B cell (primary cell): ENCODE measurements at regions not wholly inside any gene's neighbourhood (a gene's known extent, or its start where the extent isn't known, plus 50 kb on each side); places are given as distances from the start of the nearest gene placed in this dataset.

ENCODE experiments used
- ATAC-seq: fragments of 200-7000 bp; cut with Tn5 transposase; one replicate; pipeline ENCODE4 v1.10.0; 2021; ENCODE audit warnings: low read depth, mild to moderate bottlenecking, moderate number of reproducible peaks, moderate library complexity
- CTCF ChIA-PET: fragments of 350-600 bp; sonication (Branson Sonifier 250); formaldehyde crosslinking; loops from one replicate; lab custom pipeline; 2021; ENCODE audit warnings: antibody characterized with exemption, inconsistent platforms; lab: Charles Lee
- POLR2A ChIA-PET: fragments of 350-600 bp; sonication (Branson Sonifier 250); formaldehyde crosslinking; loops from one replicate; lab custom pipeline; 2021; ENCODE audit warnings: antibody characterized with exemption; lab: Charles Lee
- DNase-seq: peaks from one replicate; pipeline ENCODE4 v3.0.0; 2013
- H2AFZ ChIP-seq: 2 replicates; pipeline ENCODE4 v1.6.1; 2012; ENCODE audit warnings: mild to moderate bottlenecking, low read depth, low read length; ENCODE audit not compliant: insufficient read depth, poor library complexity, severe bottlenecking
- H3K27ac ChIP-seq, 2 donors: 1 replicate in 1 of 2; 2 replicates in 1 of 2; pipeline ENCODE4 v1.5.1; 2012 to 2013; ENCODE audit warnings: low read length in 2 of 2, mild to moderate bottlenecking in 2 of 2, moderate library complexity in 1 of 2
- H3K27me3 ChIP-seq, 4 experiments: fragments of 200-600 bp in 1 of 4; sonication (generic) in 1 of 4; replicated peaks in 1 of 4; 1 replicate in 2 of 4; 2 replicates in 2 of 4; pipeline versions ENCODE4 v1.6.1 to v1.7.0; 2013 to 2016; ENCODE audit warnings: low read length in 3 of 4, mild to moderate bottlenecking in 2 of 4, mixed read lengths in 1 of 4, moderate library complexity in 1 of 4; ENCODE audit not compliant: insufficient read depth in 4 of 4, control insufficient read depth in 3 of 4; ENCODE audit errors: control extremely low read depth in 1 of 4
- H3K36me3 ChIP-seq, 2 experiments: replicated peaks in 1 of 2; 1 replicate in 1 of 2; 2 replicates in 1 of 2; pipeline versions ENCODE4 v1.6.1 to v1.7.1; 2013; ENCODE audit warnings: low read length in 1 of 2; ENCODE audit not compliant: insufficient read depth in 2 of 2, control insufficient read depth in 1 of 2; ENCODE audit errors: control extremely low read depth in 1 of 2, extremely low read depth in 1 of 2
- H3K4me1 ChIP-seq, 2 donors: fragments of 200-600 bp in 1 of 2; sonication (generic) in 1 of 2; 1 replicate in 1 of 2; 2 replicates in 1 of 2; pipeline versions ENCODE4 v1.5.1 to v1.6.1; 2013 to 2017; ENCODE audit warnings: low read length in 2 of 2; ENCODE audit not compliant: control insufficient read depth in 2 of 2, insufficient read depth in 2 of 2
- H3K4me2 ChIP-seq: replicated peaks from 2 replicates; pipeline ENCODE3; 2012; ENCODE audit warnings: mild to moderate bottlenecking, low read depth, low read length; ENCODE audit not compliant: poor library complexity, severe bottlenecking
- H3K4me3 ChIP-seq, 5 experiments: fragments of 200-600 bp in 1 of 5; sonication (generic) in 1 of 5; 1 replicate in 3 of 5; 2 replicates in 2 of 5; pipeline versions ENCODE4 v1.5.1 to v1.7.0; 2011 to 2016; ENCODE audit warnings: low read length in 4 of 5, mild to moderate bottlenecking in 4 of 5, low read depth in 2 of 5, control low read depth in 1 of 5, moderate library complexity in 1 of 5; ENCODE audit not compliant: insufficient read depth in 1 of 5; ENCODE audit errors: control extremely low read depth in 1 of 5, extremely low read depth in 1 of 5
- H3K79me2 ChIP-seq: fragments of 200-600 bp; sonication (generic); one replicate; pipeline ENCODE4 v1.6.0; 2016; ENCODE audit warnings: low read length; ENCODE audit not compliant: control insufficient read depth, insufficient read depth
- H3K9ac ChIP-seq: fragments of 200-600 bp; sonication (generic); 2 replicates; pipeline ENCODE4 v1.6.1; 2017; ENCODE audit warnings: mild to moderate bottlenecking, low read length, moderate library complexity
- H3K9me3 ChIP-seq, 3 donors: one replicate each; pipeline versions ENCODE4 v1.6.1 to v1.7.1; 2013; ENCODE audit warnings: low read length in 2 of 3; ENCODE audit not compliant: control insufficient read depth in 2 of 3, insufficient read depth in 1 of 3; ENCODE audit errors: control extremely low read depth in 1 of 3
- H4K20me1 ChIP-seq: 2 replicates; pipeline ENCODE4 v1.6.0; 2012; ENCODE audit warnings: mild to moderate bottlenecking, low read length; ENCODE audit not compliant: insufficient read depth, control insufficient read depth, poor library complexity, severe bottlenecking
- H3K27ac Mint-ChIP-seq: one replicate; pipeline ENCODE4 v1.8.0; 2021; ENCODE audit warnings: mixed read lengths
- H3K27me3 Mint-ChIP-seq: one replicate; pipeline ENCODE4 v1.8.0; 2021; ENCODE audit warnings: mixed read lengths
- H3K4me1 Mint-ChIP-seq: one replicate; pipeline ENCODE4 v1.8.0; 2021; ENCODE audit warnings: mixed read lengths
- H3K4me3 Mint-ChIP-seq: one replicate; pipeline ENCODE4 v1.8.0; 2021; ENCODE audit warnings: mixed read lengths
- H3K9me3 Mint-ChIP-seq: one replicate; pipeline ENCODE4 v1.8.0; 2022; ENCODE audit warnings: mixed read lengths; ENCODE audit not compliant: insufficient read depth
- EZH2 ChIP-seq: IDR thresholded peaks from 2 replicates; pipeline ENCODE4 v1.6.1; 2012; ENCODE audit warnings: borderline replicate concordance, low read depth, mild to moderate bottlenecking, moderate library complexity, low read length; ENCODE audit not compliant: insufficient read depth, poor library complexity, severe bottlenecking
- WGBS: methylation state at CpG from one replicate; pipeline ENCODE4 v1.1.5; 2013; ENCODE audit warnings: missing lambda C conversion rate; ENCODE audit not compliant: insufficient coverage; 5-methylcytosine and 5-hydroxymethylcytosine counted together
- intact Hi-C: fragments of 100-400 bp; cut with micrococcal nuclease; formaldehyde crosslinking; loops from one replicate; pipeline ENCODE4 v1.10.0; 2022
- TF ChIP-seq, protein P1 (sequence below): fragments of 200-600 bp; IDR thresholded peaks from one replicate; pipeline ENCODE4 v1.8.0; 2022; ENCODE audit warnings: antibody characterized with exemption, mild to moderate bottlenecking

- no peaks in the 10 kb centered on the region for H3K4me1 ChIP-seq
- H4K20me1 ChIP-seq: no peaks in the 10 kb centered on the region
- H3K9ac ChIP-seq: no peak overlapping the region
- no peak for ATAC-seq
- no peak overlapping the region for H3K4me3 ChIP-seq
- H3K9me3 ChIP-seq: no peaks in the 10 kb centered on the region
- Mint-ChIP-seq H3K27ac (no peak overlapping the region), H3K9me3 (no peaks in the 10 kb centered on the region), H3K27me3 (peaks cover 24% of the 10 kb centered on the region), H3K4me3 (no peak overlapping the region), H3K4me1 (no peaks in the 10 kb centered on the region)
- no peak overlapping the region for H2AFZ ChIP-seq
- no peaks in the 10 kb centered on the region for H3K36me3 ChIP-seq
- POLR2A ChIA-PET: no interaction called here
- no peak for TF ChIP-seq EZH2
- TF ChIP-seq, protein P1, sequence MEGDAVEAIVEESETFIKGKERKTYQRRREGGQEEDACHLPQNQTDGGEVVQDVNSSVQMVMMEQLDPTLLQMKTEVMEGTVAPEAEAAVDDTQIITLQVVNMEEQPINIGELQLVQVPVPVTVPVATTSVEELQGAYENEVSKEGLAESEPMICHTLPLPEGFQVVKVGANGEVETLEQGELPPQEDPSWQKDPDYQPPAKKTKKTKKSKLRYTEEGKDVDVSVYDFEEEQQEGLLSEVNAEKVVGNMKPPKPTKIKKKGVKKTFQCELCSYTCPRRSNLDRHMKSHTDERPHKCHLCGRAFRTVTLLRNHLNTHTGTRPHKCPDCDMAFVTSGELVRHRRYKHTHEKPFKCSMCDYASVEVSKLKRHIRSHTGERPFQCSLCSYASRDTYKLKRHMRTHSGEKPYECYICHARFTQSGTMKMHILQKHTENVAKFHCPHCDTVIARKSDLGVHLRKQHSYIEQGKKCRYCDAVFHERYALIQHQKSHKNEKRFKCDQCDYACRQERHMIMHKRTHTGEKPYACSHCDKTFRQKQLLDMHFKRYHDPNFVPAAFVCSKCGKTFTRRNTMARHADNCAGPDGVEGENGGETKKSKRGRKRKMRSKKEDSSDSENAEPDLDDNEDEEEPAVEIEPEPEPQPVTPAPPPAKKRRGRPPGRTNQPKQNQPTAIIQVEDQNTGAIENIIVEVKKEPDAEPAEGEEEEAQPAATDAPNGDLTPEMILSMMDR: no peak
- no peak for DNase-seq
- CTCF ChIA-PET: no interaction called here
- H3K27me3 ChIP-seq: no peaks in the 10 kb centered on the region
- H3K27ac ChIP-seq: no peak overlapping the region
- no peak overlapping the region for H3K4me2 ChIP-seq
- intact Hi-C loops: no loop called here
- WGBS: no CpG with 5 or more reads among the region's 2 CpGs
- no peaks in the 10 kb centered on the region for H3K79me2 ChIP-seq
These were observed 120.7 kb upstream of the PCED1B start for GRCh38 chr12:46958599-46959290.

DNA sequence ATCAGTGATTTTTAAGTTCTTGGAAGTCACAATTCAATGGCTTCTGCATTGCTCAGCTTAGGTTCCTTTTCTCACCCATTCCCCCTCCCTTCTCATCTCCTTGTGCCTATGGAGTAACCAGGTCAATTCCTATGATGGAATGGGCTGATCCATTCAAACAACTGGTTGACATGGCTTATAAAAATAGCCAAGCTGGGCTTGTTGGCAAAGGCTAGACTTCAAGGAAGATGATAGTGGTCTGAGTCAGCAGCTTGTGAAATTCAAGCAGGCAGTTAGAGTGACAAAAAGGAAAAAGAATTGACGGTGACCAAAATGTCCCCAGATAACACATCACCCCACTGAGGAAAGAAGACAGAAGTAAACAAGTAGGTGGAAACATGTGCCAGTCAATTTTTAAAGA lies 119.9 kb upstream of the PCED1B start:
- Histone ChIP-seq H3K27ac (no peak overlapping the region), H4K20me1 (no peaks in the 10 kb centered on the region), H3K27me3 (no peaks in the 10 kb centered on the region), H3K9me3 (no peaks in the 10 kb centered on the region), H3K79me2 (no peaks in the 10 kb centered on the region), H2AFZ (no peak overlapping the region), H3K4me2 (no peak overlapping the region), H3K4me1 (no peaks in the 10 kb centered on the region), H3K4me3 (no peak overlapping the region), H3K36me3 (no peaks in the 10 kb centered on the region), H3K9ac (no peak overlapping the region)
- Mint-ChIP-seq H3K4me3 (no peak overlapping the region), H3K9me3 (no peaks in the 10 kb centered on the region), H3K27ac (no peak overlapping the region), H3K4me1 (no peaks in the 10 kb centered on the region), H3K27me3 (peaks cover 28% of the 10 kb centered on the region)
- intact Hi-C loops: no loop called here
- WGBS: no CpG with 5 or more reads among the region's 1 CpG
- CTCF ChIA-PET: no interaction called here
- DNase-seq: no peak
- POLR2A ChIA-PET: no interaction called here
- ATAC-seq: no peak
- no peak for TF ChIP-seq EZH2
- TF ChIP-seq, protein P1: no peak
